IMR-90 (cell line): ENCODE measurements at regions not wholly inside any gene's neighbourhood (a gene's known extent, or its start where the extent isn't known, plus 50 kb on each side); places are given as distances from the start of the nearest gene placed in this dataset.

Experiments used
- ATAC-seq: fragments of 200-7000 bp; cut with Tn5 transposase; 2 replicates; pipeline ENCODE4 v1.9.1; 2020; ENCODE audit warnings: low read depth, mild to moderate bottlenecking, moderate library complexity
- BruUV-seq: library from RNA; stranded (reverse); fragments of 400-500 nt; replicated peaks from 2 replicates; lab custom pipeline; 2021; lab: Mats Ljungman, UMichigan
- CTCF ChIA-PET: fragments of 300-600 bp; formaldehyde crosslinking; extraction: SDS; loops from one replicate; lab custom pipeline; 2021; ENCODE audit warnings: antibody characterized with exemption; lab: Yijun Ruan, JAX
- POLR2A ChIA-PET: fragments of 300-600 bp; sonication (Branson Sonifier 250); formaldehyde crosslinking; loops from one replicate; lab custom pipeline; 2022; ENCODE audit warnings: antibody characterized with exemption; ENCODE audit not compliant: unreplicated experiment; lab: Charles Lee
- DNase-seq: peaks from one replicate; pipeline ENCODE4 v3.0.0; 2013
- H2AFZ ChIP-seq: replicated peaks from 2 replicates; pipeline ENCODE3; 2013; ENCODE audit warnings: low read length, mild to moderate bottlenecking; ENCODE audit not compliant: poor library complexity
- H2AK5ac ChIP-seq: 2 replicates; pipeline ENCODE4 v1.6.1; 2013; ENCODE audit warnings: low read depth, low read length, inconsistent platforms
- H2AK9ac ChIP-seq: replicated peaks from 2 replicates; pipeline ENCODE3; 2013; ENCODE audit warnings: mild to moderate bottlenecking, low read depth, low read length, moderate library complexity; ENCODE audit not compliant: poor library complexity
- H2BK120ac ChIP-seq: 2 replicates; pipeline ENCODE4 v1.6.1; 2013; ENCODE audit warnings: low read depth, low read length, inconsistent platforms
- H2BK15ac ChIP-seq: 3 replicates; pipeline ENCODE4 v1.6.1; 2013; ENCODE audit warnings: low read depth, low read length, inconsistent platforms
- H2BK20ac ChIP-seq: 2 replicates; pipeline ENCODE4 v1.6.1; 2013; ENCODE audit warnings: low read depth, mild to moderate bottlenecking, inconsistent platforms, low read length, moderate library complexity
- H2BK5ac ChIP-seq: 2 replicates; pipeline ENCODE4 v1.6.1; 2013; ENCODE audit warnings: mild to moderate bottlenecking, low read depth, low read length, inconsistent platforms; ENCODE audit not compliant: poor library complexity, severe bottlenecking
- H3K14ac ChIP-seq: replicated peaks from 2 replicates; pipeline ENCODE4 v1.6.1; 2013; ENCODE audit warnings: low read depth, low read length, inconsistent platforms
- H3K18ac ChIP-seq: 2 replicates; pipeline ENCODE4 v1.6.1; 2013; ENCODE audit warnings: low read depth, low read length, control low read depth
- H3K23ac ChIP-seq: 2 replicates; pipeline ENCODE4 v1.6.1; 2013; ENCODE audit warnings: low read depth, low read length, inconsistent platforms
- H3K27ac ChIP-seq: 2 replicates; pipeline ENCODE4 v1.5.1; 2013; ENCODE audit warnings: mild to moderate bottlenecking, control low read depth, low read length; ENCODE audit not compliant: insufficient read depth
- H3K27me3 ChIP-seq: 2 replicates; pipeline ENCODE4 v1.6.1; 2013; ENCODE audit warnings: low read length; ENCODE audit not compliant: control insufficient read depth, insufficient read depth
- H3K36me3 ChIP-seq: 2 replicates; pipeline ENCODE4 v1.6.1; 2013; ENCODE audit warnings: low read length, mixed read lengths; ENCODE audit not compliant: control insufficient read depth, insufficient read depth
- H3K4ac ChIP-seq: 2 replicates; pipeline ENCODE4 v1.6.1; 2013; ENCODE audit warnings: low read depth, low read length, inconsistent platforms
- H3K4me1 ChIP-seq: 2 replicates; pipeline ENCODE4 v1.6.1; 2013; ENCODE audit warnings: low read length, mixed read lengths; ENCODE audit not compliant: control insufficient read depth, insufficient read depth
- H3K4me2 ChIP-seq: 2 replicates; pipeline ENCODE4 v1.6.1; 2013; ENCODE audit warnings: low read depth, mild to moderate bottlenecking, control low read depth, low read length, moderate library complexity
- H3K4me3 ChIP-seq: 2 replicates; pipeline ENCODE4 v1.5.1; 2013; ENCODE audit warnings: low read depth, mild to moderate bottlenecking, control low read depth, low read length, moderate library complexity; ENCODE audit not compliant: insufficient read depth
- H3K56ac ChIP-seq: 2 replicates; pipeline ENCODE4 v1.6.1; 2013; ENCODE audit warnings: low read length, inconsistent platforms; ENCODE audit not compliant: insufficient read depth; ENCODE audit errors: extremely low read depth
- H3K79me1 ChIP-seq, 2 experiments: 2 replicates each; pipeline ENCODE4 v1.6.1; 2013; ENCODE audit warnings: low read length in 2 of 2, inconsistent platforms in 1 of 2, low read depth in 1 of 2
- H3K9ac ChIP-seq: 2 replicates; pipeline ENCODE4 v1.6.1; 2013; ENCODE audit warnings: low read depth, low read length, control low read depth
- H3K9me1 ChIP-seq: 2 replicates; pipeline ENCODE4 v1.6.1; 2013; ENCODE audit warnings: low read length, inconsistent platforms; ENCODE audit not compliant: insufficient read depth
- H3K9me3 ChIP-seq: 2 replicates; pipeline ENCODE4 v1.6.1; 2013; ENCODE audit warnings: low read length; ENCODE audit not compliant: control insufficient read depth, insufficient read depth
- H4K20me1 ChIP-seq: 2 replicates; pipeline ENCODE4 v1.6.1; 2013; ENCODE audit warnings: low read length, inconsistent platforms; ENCODE audit not compliant: insufficient read depth
- H4K5ac ChIP-seq: 2 replicates; pipeline ENCODE4 v1.6.1; 2013; ENCODE audit warnings: mild to moderate bottlenecking, low read depth, low read length, control low read depth
- H4K8ac ChIP-seq, 2 experiments: 2 replicates each; pipeline ENCODE4 v1.6.1; 2013; ENCODE audit warnings: low read depth in 2 of 2, low read length in 2 of 2, control low read depth in 1 of 2, inconsistent platforms in 1 of 2
- H4K91ac ChIP-seq: 2 replicates; pipeline ENCODE4 v1.6.1; 2013; ENCODE audit warnings: low read depth, low read length, inconsistent platforms; ENCODE audit not compliant: insufficient read depth
- BHLHE40 ChIP-seq: fragments of 150-350 bp; IDR thresholded peaks from 2 replicates; pipeline ENCODE4 v1.6.1; 2016; ENCODE audit warnings: mild to moderate bottlenecking, low read depth, low read length
- ELK1 ChIP-seq: fragments of 150-350 bp; IDR thresholded peaks from 2 replicates; pipeline ENCODE4 v1.6.1; 2016; ENCODE audit warnings: low read depth, mild to moderate bottlenecking, low read length, moderate library complexity, borderline replicate concordance
- FOS ChIP-seq: fragments of 150-350 bp; IDR thresholded peaks from 2 replicates; pipeline ENCODE4 v1.6.1; 2016; ENCODE audit warnings: low read depth, low read length
- MAZ ChIP-seq: IDR thresholded peaks from 2 replicates; pipeline ENCODE4 v1.6.1; 2012; ENCODE audit warnings: low read depth, mild to moderate bottlenecking, low read length, improper control_type of control experiment, moderate library complexity, borderline replicate concordance
- NFE2L2 ChIP-seq: fragments of 150-350 bp; IDR thresholded peaks from 2 replicates; pipeline ENCODE4 v1.6.1; 2016; ENCODE audit warnings: low read depth, mild to moderate bottlenecking, low read length
- RAD21 ChIP-seq: IDR thresholded peaks from 2 replicates; pipeline ENCODE4 v1.6.1; 2012; ENCODE audit warnings: low read length, improper control_type of control experiment
- USF2 ChIP-seq: fragments of 150-350 bp; IDR thresholded peaks from 2 replicates; pipeline ENCODE4 v1.6.1; 2017; ENCODE audit warnings: mild to moderate bottlenecking, antibody characterized with exemption, low read length, low read depth
- WGBS, 2 experiments: methylation state at CpG; one replicate each; pipeline versions ENCODE4 v1.1.5 to v1.1.7; 2013; ENCODE audit warnings: missing lambda C conversion rate in 2 of 2; ENCODE audit not compliant: insufficient read length in 1 of 2; ENCODE audit errors: extremely low coverage in 2 of 2; 5-methylcytosine and 5-hydroxymethylcytosine counted together
- dilution Hi-C: fragments of 300-500 bp; cut with HindIII; formaldehyde crosslinking; loops from one replicate; pipeline ENCODE4 v1.14.3; 2018; ENCODE audit warnings: low sequenced_read_pairs; ENCODE audit not compliant: unreplicated experiment
- in situ Hi-C: fragments of 300-500 bp; cut with MboI; formaldehyde crosslinking; loops from 3 replicates; pipeline ENCODE4 v1.14.3; 2019; ENCODE audit warnings: low sequenced_read_pairs, inconsistent platforms, mixed read lengths
- intact Hi-C: fragments of 100-400 bp; cut with micrococcal nuclease; formaldehyde crosslinking; loops from 2 replicates; pipeline ENCODE4 v1.10.0; 2022

- Histone ChIP-seq H3K18ac (no peak overlapping the region), H2AFZ (no peak overlapping the region), H3K4ac (no peak overlapping the region), H4K20me1 (no peaks in the 10 kb centered on the region), H3K36me3 (no peaks in the 10 kb centered on the region), H3K27me3 (no peaks in the 10 kb centered on the region), H3K14ac (no peak overlapping the region), H3K4me1 (no peaks in the 10 kb centered on the region; the same call in 1 of the 2 replicates), H4K91ac (no peak overlapping the region), H2BK5ac (no peak overlapping the region), H2BK20ac (no peak overlapping the region), H3K27ac (no peak overlapping the region), H2BK15ac (no peak overlapping the region), H3K79me1 (peaks cover 0 to 3% of the 10 kb centered on the region in 2 experiments; a peak in 2 of 4 replicates), H4K8ac (no peak overlapping the region), H3K9ac (no peak overlapping the region), H3K9me3 (no peaks in the 10 kb centered on the region), H3K56ac (no peak overlapping the region), H3K23ac (no peak overlapping the region), H2AK5ac (no peak overlapping the region), H3K4me2 (no peak overlapping the region), H4K5ac (no peak overlapping the region), H2AK9ac (no peak overlapping the region), H2BK120ac (no peak overlapping the region), H3K4me3 (no peak overlapping the region), H3K9me1 (no peaks in the 10 kb centered on the region)
- ATAC-seq (no peak), DNase-seq (no peak)
- dilution Hi-C loops = no loop called here
- no TSS peak for BruUV-seq
- intact Hi-C loops = no loop called here
- TF ChIP-seq USF2 = no peak
- TF ChIP-seq NFE2L2 = no peak
- TF ChIP-seq FOS = no peak
- TF ChIP-seq MAZ = no peak
- no peak for TF ChIP-seq BHLHE40
- TF ChIP-seq ELK1 = no peak
- TF ChIP-seq RAD21 = no peak
- no CpG with 5 or more reads among the region's 4 CpGs for WGBS, 2 experiments
- in situ Hi-C loops = no loop called here
- CTCF ChIA-PET = no interaction called here
- POLR2A ChIA-PET = no interaction called here
Measured at GRCh38 chr7:41630741-41631140, 72.1 kb downstream of the INHBA start.
